GM12878 (cell line): ENCODE measurements at regions not wholly inside any gene's neighbourhood (a gene's known extent, or its start where the extent isn't known, plus 50 kb on each side); places are given as distances from the start of the nearest gene placed in this dataset.

Experiments
- ATAC-seq: fragments of 200-7000 bp; cut with Tn5 transposase; 3 replicates; pipeline ENCODE4 v1.9.1; 2020; ENCODE audit warnings: mild to moderate bottlenecking, moderate library complexity
- BruUV-seq: library from RNA; stranded (reverse); fragments of 400-500 nt; replicated peaks from 2 replicates; lab custom pipeline; 2021; lab: Mats Ljungman, UMichigan
- CTCF ChIA-PET: fragments of 300-600 bp; sonication (Branson Sonifier 250); formaldehyde crosslinking; extraction: SDS; loops from one replicate; lab custom pipeline; 2021; ENCODE audit warnings: inconsistent platforms; lab: Yijun Ruan, JAX
- POLR2A ChIA-PET: fragments of 350-600 bp; formaldehyde crosslinking; extraction: SDS; loops from one replicate; lab custom pipeline; 2021; ENCODE audit warnings: inconsistent platforms; lab: Charles Lee
- RAD21 ChIA-PET: fragments of 300-600 bp; sonication (Branson Sonifier 250); formaldehyde crosslinking; loops from one replicate; lab custom pipeline; 2023; ENCODE audit warnings: antibody characterized with exemption; ENCODE audit not compliant: unreplicated experiment; lab: Charles Lee
- SMC1A ChIA-PET: fragments of 300-600 bp; sonication (Branson Sonifier 250); formaldehyde crosslinking; loops from one replicate; lab custom pipeline; 2023; ENCODE audit not compliant: unreplicated experiment, uncharacterized antibody; lab: Charles Lee
- DNase-seq: peaks from one replicate; pipeline ENCODE4 v3.0.0-alpha.2; 2011; ENCODE audit warnings: low read depth, low spot score
- FAIRE-seq: peaks from 3 replicates; lab custom pipeline; 2011; peaks lifted over from hg19 to GRCh38; lab: Jason Lieb, UNC
- H2AFZ ChIP-seq: 2 replicates; pipeline ENCODE4 v1.6.0; 2011; ENCODE audit warnings: low read depth, low read length, control low read depth; ENCODE audit not compliant: control insufficient read depth
- H3K27ac ChIP-seq: 2 replicates; pipeline ENCODE4 v1.5.1; 2011; ENCODE audit warnings: control low read depth; ENCODE audit not compliant: control insufficient read depth, insufficient read depth
- H3K27me3 ChIP-seq, 2 experiments: replicated peaks in 1 of 2; 2 replicates each; pipeline versions ENCODE4 v1.6.0 to v1.6.1; 2011; ENCODE audit warnings: low read length in 1 of 2; ENCODE audit not compliant: control insufficient read depth in 2 of 2, insufficient read depth in 2 of 2
- H3K36me3 ChIP-seq, 2 experiments: 2 replicates each; pipeline ENCODE4 v1.5.1; 2011; ENCODE audit warnings: low read length in 1 of 2; ENCODE audit not compliant: control insufficient read depth in 2 of 2, insufficient read depth in 2 of 2
- H3K4me1 ChIP-seq: 2 replicates; pipeline ENCODE4 v1.6.1; 2011; ENCODE audit warnings: mild to moderate bottlenecking, low read length, moderate library complexity, mixed read lengths; ENCODE audit not compliant: control insufficient read depth, insufficient read depth
- H3K4me2 ChIP-seq: 2 replicates; pipeline ENCODE4 v1.6.0; 2011; ENCODE audit warnings: control low read depth; ENCODE audit not compliant: control insufficient read depth, insufficient read depth
- H3K4me3 ChIP-seq: fragments of 200-600 bp; sonication (generic); 2 replicates; pipeline ENCODE4 v1.5.1; 2016
- H3K79me2 ChIP-seq: 2 replicates; pipeline ENCODE4 v1.6.0; 2011; ENCODE audit warnings: low read length; ENCODE audit not compliant: control insufficient read depth, insufficient read depth
- H3K9ac ChIP-seq: 2 replicates; pipeline ENCODE4 v1.8.0; 2011; ENCODE audit warnings: low read length, control low read depth, mixed read lengths; ENCODE audit not compliant: control insufficient read depth, insufficient read depth
- H3K9me3 ChIP-seq: replicated peaks from 3 replicates; pipeline ENCODE4 v1.5.1; 2011; ENCODE audit warnings: mild to moderate bottlenecking, low read length; ENCODE audit not compliant: control insufficient read depth, insufficient read depth
- H4K20me1 ChIP-seq: 2 replicates; pipeline ENCODE4 v1.6.0; 2011; ENCODE audit not compliant: control insufficient read depth, insufficient read depth
- BACH1 ChIP-seq: fragments of 450-650 bp; IDR thresholded peaks from 2 replicates; pipeline ENCODE4 v1.6.1; 2017; ENCODE audit warnings: mild to moderate bottlenecking, borderline replicate concordance
- EP300 ChIP-seq, 2 experiments: fragments of 150-350 bp in 1 of 2; IDR thresholded peaks; 2 replicates each; pipeline ENCODE4 v1.6.1; 2011 to 2012; ENCODE audit warnings: low read depth in 2 of 2, low read length in 2 of 2, borderline replicate concordance in 1 of 2, improper control_type of control experiment in 1 of 2, inconsistent platforms in 1 of 2; ENCODE audit not compliant: control insufficient read depth in 1 of 2
- KAT2A ChIP-seq: conservative IDR thresholded peaks from 2 replicates; pipeline ENCODE4 v1.6.1; 2011; ENCODE audit warnings: low read depth, low read length; ENCODE audit not compliant: control insufficient read depth
- MYB ChIP-seq: fragments of 150-350 bp; IDR thresholded peaks from 2 replicates; pipeline ENCODE4 v1.6.1; 2014; ENCODE audit warnings: mild to moderate bottlenecking, low read depth, low read length, borderline replicate concordance
- POU2F2 ChIP-seq: IDR thresholded peaks from 3 replicates; pipeline ENCODE4 v1.6.1; 2011; ENCODE audit warnings: low read depth, mild to moderate bottlenecking, low read length, borderline replicate concordance
- SPI1 ChIP-seq: IDR thresholded peaks from 2 replicates; pipeline ENCODE4 v1.6.1; 2011; ENCODE audit warnings: low read depth, mild to moderate bottlenecking, low read length, moderate library complexity, borderline replicate concordance; ENCODE audit not compliant: insufficient read depth
- SREBF1 ChIP-seq: IDR thresholded peaks from 2 replicates; pipeline ENCODE4 v1.6.1; 2012; ENCODE audit warnings: mild to moderate bottlenecking, low read length
- YY1 ChIP-seq: IDR thresholded peaks from 2 replicates; pipeline ENCODE4 v1.6.1; 2011; ENCODE audit warnings: low read depth, mild to moderate bottlenecking, low read length
- WGBS: methylation state at CpG from one replicate; pipeline ENCODE4 v1.1.6; 2016; ENCODE audit warnings: low lambda C conversion rate; ENCODE audit not compliant: insufficient replicate concordance, insufficient coverage; ENCODE audit errors: missing lambda C conversion rate; 5-methylcytosine and 5-hydroxymethylcytosine counted together
- in situ Hi-C: fragments of 300-500 bp; cut with MboI; formaldehyde crosslinking; loops from 9 replicates; pipeline ENCODE4 v1.14.3; 2018; ENCODE audit warnings: mixed read lengths
- intact Hi-C: fragments of 100-400 bp; cut with micrococcal nuclease; formaldehyde crosslinking; loops from one replicate; pipeline ENCODE4 v1.14.2; 2022; ENCODE audit not compliant: unreplicated experiment
- TF ChIP-seq, protein P1 (sequence below): IDR thresholded peaks from 2 replicates; pipeline ENCODE4 v1.6.1; 2012; ENCODE audit warnings: low read depth, low read length, improper control_type of control experiment
- TF ChIP-seq, protein P2 (sequence below): fragments of 450-650 bp; IDR thresholded peaks from 2 replicates; pipeline ENCODE4 v1.6.1; 2017; ENCODE audit warnings: low read depth, mild to moderate bottlenecking, moderate library complexity
- TF ChIP-seq, protein P3 (sequence below): fragments of 450-650 bp; formaldehyde crosslinking; IDR thresholded peaks from 2 replicates; pipeline ENCODE4 v1.4.0; 2020; ENCODE audit warnings: mild to moderate bottlenecking, moderate library complexity

DNA sequence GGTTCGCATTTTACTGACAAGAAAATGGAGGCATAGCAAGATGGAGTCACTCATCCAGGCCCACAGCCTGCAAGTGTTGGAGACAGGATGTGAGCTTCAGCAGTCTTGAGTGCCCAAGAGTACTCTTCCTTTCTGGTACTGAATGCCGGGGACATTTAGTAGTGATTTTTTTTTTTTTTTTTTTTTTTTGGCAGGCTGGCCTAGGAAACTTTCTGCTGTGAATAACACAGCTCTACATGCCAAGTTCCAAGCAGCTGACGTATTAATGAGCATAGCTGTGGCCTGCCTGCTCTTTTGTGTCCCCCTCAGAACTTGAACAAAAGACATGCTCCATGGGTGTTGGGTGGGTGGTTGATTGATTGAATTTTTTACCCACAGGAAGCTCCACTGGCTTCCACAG lies 195.5 kb upstream of the CADM1 start:
- SMC1A ChIA-PET, result interaction anchor here (0.6 to 0.8 kb wide), 2 partner anchors 200 to 241 kb away, joined by 3 read pairs; no protein-coding TSS in a partner anchor
- POLR2A ChIA-PET, result no interaction called here
- no peak overlapping the region for H3K27ac ChIP-seq
- no peaks in the 10 kb centered on the region for H3K79me2 ChIP-seq
- no TSS peak for BruUV-seq
- no peaks in the 10 kb centered on the region for H3K36me3 ChIP-seq
- no peak for ATAC-seq
- H3K9me3 ChIP-seq, result no peaks in the 10 kb centered on the region; the same call in 2 of the 3 replicates
- in situ Hi-C loops, result no loop called here
- no peaks in the 10 kb centered on the region for H3K27me3 ChIP-seq
- H2AFZ ChIP-seq, result no peak overlapping the region
- H4K20me1 ChIP-seq, result no peaks in the 10 kb centered on the region
- CTCF ChIA-PET, result no interaction called here
- TF ChIP-seq, protein P1, sequence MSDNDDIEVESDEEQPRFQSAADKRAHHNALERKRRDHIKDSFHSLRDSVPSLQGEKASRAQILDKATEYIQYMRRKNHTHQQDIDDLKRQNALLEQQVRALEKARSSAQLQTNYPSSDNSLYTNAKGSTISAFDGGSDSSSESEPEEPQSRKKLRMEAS, result no peak
- TF ChIP-seq YY1, result 0 out of 2 replicates have a peak, but pooled peaks have one; percentile 20
- TF ChIP-seq, all 136 proteins: peak for 1
- intact Hi-C loops, result no loop called here
- RAD21 ChIA-PET, result interaction anchor here (0.7 kb wide), 1 partner anchor 9 kb away, joined by 5 read pairs; no protein-coding TSS in a partner anchor
- 13% methylated on average over 3 of the region's 3 CpGs for WGBS
- Histone ChIP-seq H3K9ac (no peak overlapping the region), H3K4me1 (peaks cover 12% of the 10 kb centered on the region), H3K4me3 (no peak overlapping the region), H3K4me2 (no peak overlapping the region)
- no peak for DNase-seq
- FAIRE-seq, result no peak

DNA sequence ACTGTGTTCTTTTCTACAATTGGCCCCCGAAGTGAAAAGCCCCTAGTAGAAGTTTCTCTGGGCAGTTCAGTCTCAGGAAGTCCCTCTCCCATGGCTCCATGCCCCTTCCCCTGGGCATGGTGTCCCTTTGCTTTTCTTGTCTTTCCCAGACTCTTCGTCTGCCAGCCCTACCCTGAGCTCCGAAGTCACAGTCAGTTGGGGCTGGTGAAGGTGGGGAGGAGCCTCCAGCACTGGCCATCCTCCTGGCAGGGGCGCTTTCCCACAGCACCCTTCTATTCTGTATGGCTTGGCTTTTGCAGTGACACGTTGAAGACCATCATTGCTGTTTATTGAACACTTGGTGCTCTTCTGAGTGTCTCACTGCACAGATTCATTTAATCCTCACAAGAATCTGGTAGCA lies 195.1 kb upstream of the CADM1 start:
- no peaks in the 10 kb centered on the region for H3K36me3 ChIP-seq
- peaks cover 12% of the 10 kb centered on the region for H3K4me1 ChIP-seq
- H3K79me2 ChIP-seq, result no peaks in the 10 kb centered on the region
- POLR2A ChIA-PET, result no interaction called here
- SMC1A ChIA-PET, result interaction anchor here (0.8 kb wide), 1 partner anchor 33 kb away, joined by 3 read pairs; no protein-coding TSS in a partner anchor
- H3K4me2 ChIP-seq, result peak overlapping the region; percentile 35; the same call in 1 of the 2 replicates
- no peaks in the 10 kb centered on the region for H4K20me1 ChIP-seq
- no TSS peak for BruUV-seq
- no peak overlapping the region for H3K9ac ChIP-seq
- DNase-seq (no peak), ATAC-seq (no peak), FAIRE-seq (no peak)
- in situ Hi-C loops, result no loop called here
- RAD21 ChIA-PET, result no interaction called here
- WGBS, result 26% methylated on average over 5 of the region's 5 CpGs
- no peak overlapping the region for H3K4me3 ChIP-seq
- no peaks in the 10 kb centered on the region for H3K27me3 ChIP-seq
- H3K9me3 ChIP-seq, result no peaks in the 10 kb centered on the region; the same call in 2 of the 3 replicates
- no peak overlapping the region for H2AFZ ChIP-seq
- intact Hi-C loops, result no loop called here
- H3K27ac ChIP-seq, result no peak overlapping the region
- CTCF ChIA-PET, result no interaction called here
- TF ChIP-seq SREBF1 (no peak), MYB (no peak), KAT2A (no peak), EP300 (IDR thresholded peaks at IDR 0.05; ENCODE audit: borderline replicate concordance in 1 of 2, control insufficient read depth in 1 of 2, low read depth in 2 of 2, low read length in 2 of 2) (no peak), BACH1 (no peak), POU2F2 (no peak), SPI1 (no peak)
- TF ChIP-seq, protein P2, sequence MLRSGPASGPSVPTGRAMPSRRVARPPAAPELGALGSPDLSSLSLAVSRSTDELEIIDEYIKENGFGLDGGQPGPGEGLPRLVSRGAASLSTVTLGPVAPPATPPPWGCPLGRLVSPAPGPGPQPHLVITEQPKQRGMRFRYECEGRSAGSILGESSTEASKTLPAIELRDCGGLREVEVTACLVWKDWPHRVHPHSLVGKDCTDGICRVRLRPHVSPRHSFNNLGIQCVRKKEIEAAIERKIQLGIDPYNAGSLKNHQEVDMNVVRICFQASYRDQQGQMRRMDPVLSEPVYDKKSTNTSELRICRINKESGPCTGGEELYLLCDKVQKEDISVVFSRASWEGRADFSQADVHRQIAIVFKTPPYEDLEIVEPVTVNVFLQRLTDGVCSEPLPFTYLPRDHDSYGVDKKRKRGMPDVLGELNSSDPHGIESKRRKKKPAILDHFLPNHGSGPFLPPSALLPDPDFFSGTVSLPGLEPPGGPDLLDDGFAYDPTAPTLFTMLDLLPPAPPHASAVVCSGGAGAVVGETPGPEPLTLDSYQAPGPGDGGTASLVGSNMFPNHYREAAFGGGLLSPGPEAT, result no peak
- TF ChIP-seq, protein P3, sequence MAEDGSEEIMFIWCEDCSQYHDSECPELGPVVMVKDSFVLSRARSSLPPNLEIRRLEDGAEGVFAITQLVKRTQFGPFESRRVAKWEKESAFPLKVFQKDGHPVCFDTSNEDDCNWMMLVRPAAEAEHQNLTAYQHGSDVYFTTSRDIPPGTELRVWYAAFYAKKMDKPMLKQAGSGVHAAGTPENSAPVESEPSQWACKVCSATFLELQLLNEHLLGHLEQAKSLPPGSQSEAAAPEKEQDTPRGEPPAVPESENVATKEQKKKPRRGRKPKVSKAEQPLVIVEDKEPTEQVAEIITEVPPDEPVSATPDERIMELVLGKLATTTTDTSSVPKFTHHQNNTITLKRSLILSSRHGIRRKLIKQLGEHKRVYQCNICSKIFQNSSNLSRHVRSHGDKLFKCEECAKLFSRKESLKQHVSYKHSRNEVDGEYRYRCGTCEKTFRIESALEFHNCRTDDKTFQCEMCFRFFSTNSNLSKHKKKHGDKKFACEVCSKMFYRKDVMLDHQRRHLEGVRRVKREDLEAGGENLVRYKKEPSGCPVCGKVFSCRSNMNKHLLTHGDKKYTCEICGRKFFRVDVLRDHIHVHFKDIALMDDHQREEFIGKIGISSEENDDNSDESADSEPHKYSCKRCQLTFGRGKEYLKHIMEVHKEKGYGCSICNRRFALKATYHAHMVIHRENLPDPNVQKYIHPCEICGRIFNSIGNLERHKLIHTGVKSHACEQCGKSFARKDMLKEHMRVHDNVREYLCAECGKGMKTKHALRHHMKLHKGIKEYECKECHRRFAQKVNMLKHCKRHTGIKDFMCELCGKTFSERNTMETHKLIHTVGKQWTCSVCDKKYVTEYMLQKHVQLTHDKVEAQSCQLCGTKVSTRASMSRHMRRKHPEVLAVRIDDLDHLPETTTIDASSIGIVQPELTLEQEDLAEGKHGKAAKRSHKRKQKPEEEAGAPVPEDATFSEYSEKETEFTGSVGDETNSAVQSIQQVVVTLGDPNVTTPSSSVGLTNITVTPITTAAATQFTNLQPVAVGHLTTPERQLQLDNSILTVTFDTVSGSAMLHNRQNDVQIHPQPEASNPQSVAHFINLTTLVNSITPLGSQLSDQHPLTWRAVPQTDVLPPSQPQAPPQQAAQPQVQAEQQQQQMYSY (CRISPR knock-in tag), result no peak
